ENCODE measurements at regions not wholly inside any gene's neighbourhood (a gene's known extent, or its start where the extent isn't known, plus 50 kb on each side); places are given as distances from the start of the nearest gene placed in this dataset.

DNA sequence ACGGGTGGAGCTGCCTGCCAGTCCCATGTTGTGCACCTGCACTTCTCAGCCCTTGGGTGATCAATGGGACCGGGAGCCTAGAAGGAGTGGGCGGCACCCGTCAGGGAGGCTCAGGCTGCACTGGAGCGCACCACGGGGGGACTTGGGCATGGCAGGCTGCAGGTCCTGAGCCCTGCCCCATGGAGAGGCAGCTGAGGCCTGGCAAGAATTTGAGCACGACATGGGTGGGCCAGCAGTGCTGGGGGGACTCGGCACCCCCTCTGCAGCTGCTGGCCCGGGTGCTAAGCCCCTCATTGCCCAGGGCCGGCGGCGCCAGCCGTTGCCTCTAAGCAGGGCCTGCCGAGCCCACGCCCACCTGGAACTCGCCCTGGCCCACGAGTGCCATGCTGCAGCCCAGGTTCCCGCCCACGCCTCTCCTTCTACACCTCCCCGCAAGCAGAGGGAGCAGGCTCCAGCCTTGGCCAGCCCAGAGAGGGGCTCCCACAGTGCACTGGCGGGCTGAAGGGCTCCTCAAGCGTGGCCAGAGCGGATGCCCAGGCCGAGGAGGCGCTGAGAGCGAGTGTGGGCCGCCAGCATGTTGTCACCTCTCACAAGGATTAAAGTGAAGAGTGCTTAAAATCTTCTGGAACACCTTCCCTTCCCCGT lies 372.0 kb downstream of the ETS1 start:
- DNase-seq = no peak

GRCh38 chr11:128214263-128214662 lies 373.1 kb downstream of the ETS1 start:
- DNase-seq = no peak

DNA sequence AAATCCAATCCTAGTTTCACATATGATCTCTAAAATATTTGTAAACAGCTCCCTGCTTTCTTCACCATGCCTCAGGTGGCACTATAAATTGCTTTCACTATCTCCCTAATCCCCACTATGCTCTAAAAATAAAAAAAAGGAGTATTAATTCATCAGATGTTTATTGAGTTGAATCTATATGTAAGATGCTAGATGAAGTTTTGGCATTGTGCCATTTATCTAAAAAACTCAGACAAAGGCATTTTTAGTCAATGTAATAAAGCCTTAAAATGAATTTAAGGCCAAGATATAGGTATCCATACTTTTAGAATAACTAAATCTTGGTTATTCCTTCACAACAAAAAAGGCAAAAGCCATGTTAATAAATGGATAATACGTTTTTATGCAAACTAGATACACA lies 373.9 kb downstream of the ETS1 start:
- DNase-seq = no peak

DNA sequence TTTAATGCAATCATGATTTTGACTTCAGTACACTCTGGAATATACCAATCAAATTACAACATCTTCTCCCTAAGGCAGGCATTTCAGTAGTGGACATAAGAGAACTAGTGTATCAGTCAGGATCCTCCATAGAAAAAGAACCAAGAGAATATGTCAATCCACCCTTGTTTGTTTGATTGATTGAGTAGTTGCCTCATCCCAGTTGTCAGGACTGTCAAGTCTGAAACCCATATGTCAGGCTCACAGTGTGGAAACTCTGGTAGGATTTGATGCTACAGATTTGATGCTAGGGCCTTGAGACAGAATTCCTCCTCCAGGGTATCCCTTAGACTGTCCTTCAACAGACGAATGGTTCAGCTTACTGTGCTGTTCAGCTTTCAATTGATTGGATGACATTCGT lies 375.0 kb downstream of the ETS1 start:
- no peak for DNase-seq

GRCh38 chr11:128210148-128210940 lies 377.0 kb downstream of the ETS1 start:
- DNase-seq = no peak

- DNase-seq = no peak
Measured at GRCh38 chr11:128209138-128209435, 378.3 kb downstream of the ETS1 start.

DNA sequence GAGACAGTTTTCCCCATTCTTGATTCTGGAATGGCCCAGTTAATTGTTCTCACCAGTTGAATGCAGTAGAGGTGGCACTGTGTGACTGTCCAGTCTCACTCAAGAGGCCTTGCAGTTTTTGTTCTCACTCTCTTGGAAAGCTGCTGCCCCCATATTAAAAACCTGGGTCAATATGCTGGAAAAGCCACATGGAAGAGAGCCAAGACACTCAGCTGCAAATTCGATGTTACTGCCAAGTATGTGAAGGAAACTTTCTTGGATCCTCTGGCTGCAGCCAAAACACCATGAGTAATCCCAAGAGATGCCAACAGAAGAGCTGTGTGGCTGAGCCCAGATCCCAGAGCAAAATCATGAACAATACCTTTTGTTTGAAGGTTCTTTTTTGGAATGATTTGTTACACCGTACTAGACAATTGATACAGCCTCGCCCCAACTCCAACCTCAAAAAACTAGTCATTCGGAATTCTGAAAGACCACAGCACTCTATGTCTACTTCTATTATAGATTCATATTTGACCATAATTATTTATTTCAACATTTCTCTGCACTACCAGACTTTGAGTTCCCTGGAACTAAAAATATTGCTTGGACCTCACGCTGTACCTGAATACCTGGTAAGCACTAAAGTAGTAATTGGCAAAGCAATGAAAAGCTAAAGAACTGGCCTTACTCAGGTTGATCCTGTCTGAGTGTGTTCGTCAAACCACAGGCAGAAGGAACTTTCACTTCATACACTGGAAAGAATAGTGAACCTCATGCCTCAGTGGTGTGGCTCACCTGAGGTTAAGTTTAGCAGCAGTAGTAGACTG lies 378.8 kb downstream of the ETS1 start:
- DNase-seq = peak; percentile 29

GRCh38 chr11:128207861-128208321 lies 379.5 kb downstream of the ETS1 start:
- DNase-seq = no peak

DNA sequence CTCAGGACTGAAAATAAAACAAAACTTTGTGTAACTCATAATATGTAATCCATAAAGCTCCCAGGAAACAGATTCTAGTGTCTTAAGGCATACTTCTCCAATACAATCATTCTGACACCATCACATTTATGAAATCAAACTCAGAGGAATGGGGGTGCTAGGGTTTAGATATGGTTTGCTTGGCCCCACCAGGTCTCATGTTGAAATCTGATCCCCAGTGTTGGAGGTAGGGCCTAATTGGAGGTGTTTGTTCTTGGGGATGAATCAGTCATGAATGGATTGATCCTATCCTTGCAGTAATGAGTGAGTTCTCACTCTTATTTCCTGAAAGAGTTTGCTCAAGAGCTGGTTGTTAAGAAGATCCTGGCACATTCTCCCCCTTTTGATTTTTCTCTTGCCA lies 380.9 kb downstream of the ETS1 start:
- no peak for DNase-seq

GRCh38 chr11:128205796-128206195 lies 381.6 kb downstream of the ETS1 start:
- no peak for DNase-seq

GRCh38 chr11:128204898-128205297 lies 382.5 kb downstream of the ETS1 start:
- no peak for DNase-seq

DNA sequence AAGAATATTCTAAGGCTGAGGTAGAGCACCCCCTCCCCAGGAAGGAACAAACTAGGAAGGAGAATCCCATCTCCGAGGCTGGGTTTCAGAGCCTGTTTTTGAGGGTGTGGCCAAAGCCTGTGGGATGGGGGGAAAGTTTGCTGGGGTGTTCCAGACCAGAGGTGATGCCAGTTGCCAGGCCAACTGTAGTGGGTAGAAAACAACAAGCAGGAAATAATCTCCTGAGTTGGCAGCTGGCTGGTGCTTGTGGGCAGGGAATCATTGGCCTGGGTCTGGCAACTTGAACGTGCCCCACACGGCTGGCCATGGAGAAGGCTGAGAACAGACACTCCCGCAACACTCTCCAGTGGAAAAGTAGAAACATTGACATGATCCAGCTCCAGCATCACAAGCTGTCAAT lies 385.6 kb downstream of the ETS1 start:
- no peak for DNase-seq

DNA sequence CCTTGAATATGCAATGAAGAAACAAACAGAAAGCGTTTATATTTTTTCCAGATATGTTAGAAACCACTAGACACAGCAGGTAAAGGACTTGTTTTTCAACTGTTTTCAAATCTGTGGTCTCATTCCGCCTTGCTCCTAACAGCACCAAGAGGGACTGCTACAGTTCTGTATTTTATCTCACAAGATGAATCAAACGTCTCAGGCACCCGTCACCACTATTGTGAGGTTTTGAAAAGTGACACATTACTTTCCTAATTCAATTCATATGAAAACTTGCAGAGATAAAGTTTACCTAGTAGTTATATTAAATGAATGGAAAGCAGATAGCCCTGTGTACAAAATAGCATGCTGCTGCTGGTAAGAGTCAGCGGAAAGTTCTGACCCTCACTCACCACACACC lies 386.3 kb downstream of the ETS1 start:
- DNase-seq = no peak

GRCh38 chr11:128200467-128200866 lies 386.9 kb downstream of the ETS1 start:
- no peak for DNase-seq

GRCh38 chr11:128198216-128198772 lies 389.1 kb downstream of the ETS1 start:
- DNase-seq = no peak

GRCh38 chr11:128196235-128196634 lies 391.1 kb downstream of the ETS1 start:
- no peak for DNase-seq

DNA sequence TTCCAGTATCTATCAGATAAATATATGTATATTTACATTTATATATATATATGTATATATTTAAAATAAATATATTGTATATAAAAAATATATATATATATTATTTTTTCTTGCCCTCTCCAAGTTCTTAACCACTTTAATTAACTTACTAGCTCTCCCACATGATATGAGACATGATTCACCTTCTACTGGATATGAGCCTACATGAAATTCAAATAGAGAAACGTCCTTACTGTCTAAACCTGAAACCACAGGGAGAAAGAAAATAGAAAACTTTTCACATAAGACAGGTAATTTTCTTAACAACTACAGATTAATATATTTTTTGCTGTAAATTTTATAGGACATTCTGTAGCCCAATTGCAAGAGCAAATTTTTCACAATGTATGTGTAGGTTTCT lies 391.6 kb downstream of the ETS1 start:
- DNase-seq = no peak

- no peak for DNase-seq
Measured at GRCh38 chr11:128195057-128195751, 392.2 kb downstream of the ETS1 start.

GRCh38 chr11:128194216-128194615 lies 393.1 kb downstream of the ETS1 start:
- no peak for DNase-seq

DNA sequence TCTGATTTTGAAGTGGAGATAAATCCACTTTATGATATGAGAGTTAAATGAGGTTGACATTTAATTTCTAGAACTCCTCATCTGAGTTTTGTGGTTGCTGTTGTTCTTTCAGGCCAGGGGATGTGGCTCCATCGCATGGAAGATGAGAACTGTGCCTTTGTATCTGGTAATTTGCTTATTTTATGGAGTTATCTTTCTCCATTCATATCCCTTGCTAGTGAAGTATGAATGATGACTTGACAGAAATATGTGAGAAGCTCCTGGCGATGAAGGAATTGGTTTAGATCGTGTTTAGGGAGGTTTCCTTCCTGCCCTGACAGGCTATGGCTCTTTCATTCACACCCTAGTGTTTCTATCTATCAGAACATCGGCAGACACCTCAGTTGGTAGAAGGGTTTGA lies 393.7 kb downstream of the ETS1 start:
- DNase-seq = no peak

DNA sequence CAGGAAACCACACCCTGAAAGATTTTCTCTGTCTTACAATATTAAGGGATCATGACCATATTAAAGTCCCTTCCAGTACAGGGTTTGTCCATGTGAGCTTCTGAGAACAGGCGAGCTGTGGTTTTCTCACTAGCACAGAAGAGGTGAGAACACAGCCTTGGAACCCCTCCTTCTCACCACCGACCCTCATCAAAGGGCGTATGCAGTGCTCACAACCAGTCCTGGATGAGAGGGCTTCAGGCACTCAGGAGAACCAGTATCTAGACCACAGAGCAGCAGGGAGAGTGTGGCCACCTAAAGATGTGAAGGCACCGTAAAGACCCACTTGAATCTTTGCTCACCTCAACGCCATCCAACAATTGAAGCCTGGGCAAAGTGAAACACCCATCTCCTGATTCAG lies 397.0 kb downstream of the ETS1 start:
- no peak for DNase-seq

DNA sequence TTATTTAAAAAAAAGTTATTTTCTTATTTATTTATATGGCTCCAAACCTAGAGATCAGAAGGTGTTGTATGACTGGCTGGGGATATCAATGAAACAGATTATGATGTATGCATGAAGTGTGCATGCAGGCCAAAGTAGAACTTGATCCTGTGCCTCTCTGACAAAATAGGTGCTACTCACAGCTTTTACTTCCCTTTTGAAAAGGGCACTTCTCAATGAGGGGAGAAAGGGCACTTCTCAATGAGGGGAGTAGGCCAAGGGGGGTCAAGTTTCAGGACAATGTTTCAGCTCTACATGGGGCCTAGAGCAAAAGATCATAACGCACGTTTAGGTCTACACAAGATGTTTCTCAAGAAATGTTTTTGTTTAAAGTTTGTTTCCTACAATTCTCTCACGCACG lies 397.5 kb downstream of the ETS1 start:
- no peak for DNase-seq
